Glutamatergic neuron (in vitro differentiated cells): ENCODE measurements at regions not wholly inside any gene's neighbourhood (a gene's known extent, or its start where the extent isn't known, plus 50 kb on each side); places are given as distances from the start of the nearest gene placed in this dataset.

Experiments used
- DNase-seq: peaks from one replicate; pipeline ENCODE4 v3.0.0; 2022
- H3K27ac Mint-ChIP-seq: one replicate; pipeline ENCODE4 v1.8.0; 2020; ENCODE audit warnings: mild to moderate bottlenecking, mixed read lengths, inconsistent platforms; ENCODE audit not compliant: unreplicated experiment
- H3K27me3 Mint-ChIP-seq: one replicate; pipeline ENCODE4 v1.8.0; 2020; ENCODE audit warnings: mild to moderate bottlenecking, moderate library complexity, mixed read lengths, inconsistent platforms; ENCODE audit not compliant: unreplicated experiment
- H3K36me3 Mint-ChIP-seq: one replicate; pipeline ENCODE4 v1.8.0; 2020; ENCODE audit warnings: mild to moderate bottlenecking, mixed read lengths, inconsistent platforms; ENCODE audit not compliant: unreplicated experiment
- H3K4me1 Mint-ChIP-seq: one replicate; pipeline ENCODE4 v1.8.0; 2020; ENCODE audit warnings: mild to moderate bottlenecking, low read depth, mixed read lengths, inconsistent platforms; ENCODE audit not compliant: unreplicated experiment
- H3K4me3 Mint-ChIP-seq: one replicate; pipeline ENCODE4 v1.8.0; 2020; ENCODE audit warnings: mild to moderate bottlenecking, mixed read lengths, inconsistent platforms; ENCODE audit not compliant: unreplicated experiment
- H3K9me3 Mint-ChIP-seq: one replicate; pipeline ENCODE4 v1.8.0; 2020; ENCODE audit warnings: mild to moderate bottlenecking, moderate library complexity, mixed read lengths, inconsistent platforms; ENCODE audit not compliant: unreplicated experiment
- CTCF ChIP-seq: fragments of 200-600 bp; sonication (generic); IDR thresholded peaks from one replicate; pipeline ENCODE4 v1.5.0; 2021; ENCODE audit not compliant: partially characterized antibody, unreplicated experiment

- no peaks in the 10 kb centered on the region for H3K4me1 Mint-ChIP-seq
- no peak for TF ChIP-seq CTCF
- H3K27me3 Mint-ChIP-seq: no peaks in the 10 kb centered on the region
- no peak for DNase-seq
- H3K4me3 Mint-ChIP-seq: no peak overlapping the region
- H3K36me3 Mint-ChIP-seq: no peaks in the 10 kb centered on the region
- H3K9me3 Mint-ChIP-seq: peaks cover 2% of the 10 kb centered on the region
- H3K27ac Mint-ChIP-seq: no peak overlapping the region
Measured at GRCh38 chr5:174831031-174831660, 106.8 kb downstream of the MSX2 start.

- Mint-ChIP-seq H3K4me3 (no peak overlapping the region), H3K9me3 (no peaks in the 10 kb centered on the region), H3K27me3 (no peaks in the 10 kb centered on the region), H3K36me3 (no peaks in the 10 kb centered on the region), H3K4me1 (no peaks in the 10 kb centered on the region), H3K27ac (no peak overlapping the region)
- no peak for DNase-seq
- TF ChIP-seq CTCF: no peak
Measured at GRCh38 chr5:174829511-174829864, 105.1 kb downstream of the MSX2 start.

GRCh38 chr5:174828804-174829510 lies 104.6 kb downstream of the MSX2 start:
- H3K27me3 Mint-ChIP-seq: no peaks in the 10 kb centered on the region
- TF ChIP-seq CTCF: no peak
- H3K36me3 Mint-ChIP-seq: no peaks in the 10 kb centered on the region
- H3K4me1 Mint-ChIP-seq: no peaks in the 10 kb centered on the region
- H3K4me3 Mint-ChIP-seq: no peak overlapping the region
- H3K27ac Mint-ChIP-seq: no peak overlapping the region
- DNase-seq: no peak
- H3K9me3 Mint-ChIP-seq: no peaks in the 10 kb centered on the region

- no peak for DNase-seq
- H3K36me3 Mint-ChIP-seq: no peaks in the 10 kb centered on the region
- no peaks in the 10 kb centered on the region for H3K9me3 Mint-ChIP-seq
- H3K4me3 Mint-ChIP-seq: no peak overlapping the region
- TF ChIP-seq CTCF: no peak
- H3K27me3 Mint-ChIP-seq: no peaks in the 10 kb centered on the region
- no peaks in the 10 kb centered on the region for H3K4me1 Mint-ChIP-seq
- H3K27ac Mint-ChIP-seq: no peak overlapping the region
Measured at GRCh38 chr5:174827558-174827957, 103.2 kb downstream of the MSX2 start.

- no peaks in the 10 kb centered on the region for H3K36me3 Mint-ChIP-seq
- no peaks in the 10 kb centered on the region for H3K27me3 Mint-ChIP-seq
- no peak for DNase-seq
- H3K9me3 Mint-ChIP-seq: no peaks in the 10 kb centered on the region
- H3K27ac Mint-ChIP-seq: no peak overlapping the region
- H3K4me1 Mint-ChIP-seq: no peaks in the 10 kb centered on the region
- no peak for TF ChIP-seq CTCF
- no peak overlapping the region for H3K4me3 Mint-ChIP-seq
Measured at GRCh38 chr5:174825587-174825986, 101.2 kb downstream of the MSX2 start.
